22Rv1 (cell line): ENCODE measurements at regions not wholly inside any gene's neighbourhood (a gene's known extent, or its start where the extent isn't known, plus 50 kb on each side); places are given as distances from the start of the nearest gene placed in this dataset.

Experiments used
- CTCF ChIP-seq: fragments of 450-650 bp; IDR thresholded peaks from 2 replicates; pipeline ENCODE4 v1.5.1; 2017; ENCODE audit warnings: mild to moderate bottlenecking
- ZFX ChIP-seq: fragments of 450-650 bp; IDR thresholded peaks from 2 replicates; pipeline ENCODE4 v1.6.1; 2017; ENCODE audit warnings: antibody characterized with exemption, borderline replicate concordance

- TF ChIP-seq CTCF (no peak), ZFX (no peak)
These were observed 265.3 kb upstream of the HS3ST5 start for GRCh38 chr6:114608091-114608490.
